ENCODE measurements at regions not wholly inside any gene's neighbourhood (a gene's known extent, or its start where the extent isn't known, plus 50 kb on each side); places are given as distances from the start of the nearest gene placed in this dataset.

DNA sequence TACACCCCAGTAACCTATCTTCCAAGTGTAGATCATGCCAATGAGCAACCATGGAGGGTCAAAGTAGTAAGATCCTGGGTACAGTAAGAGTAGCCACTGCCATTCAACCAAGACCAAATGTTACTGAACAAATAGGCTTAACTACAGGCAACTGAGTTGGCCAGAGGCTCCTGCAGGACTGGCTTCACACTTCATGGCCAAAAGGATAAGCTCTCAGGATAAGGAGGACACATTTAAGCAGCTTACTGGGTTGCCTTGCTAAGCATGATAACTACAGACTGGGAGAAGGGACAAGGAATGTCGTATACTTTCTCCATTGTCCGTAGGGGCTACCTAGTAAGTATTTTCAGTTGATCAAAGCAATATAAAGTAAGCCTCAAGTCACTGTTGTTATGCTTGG, 174.7 kb downstream of the INO80D start:
- TF ChIP-seq POLR2A (IDR thresholded peaks at IDR 0.05) = no peak
- TF ChIP-seq, protein P1, sequence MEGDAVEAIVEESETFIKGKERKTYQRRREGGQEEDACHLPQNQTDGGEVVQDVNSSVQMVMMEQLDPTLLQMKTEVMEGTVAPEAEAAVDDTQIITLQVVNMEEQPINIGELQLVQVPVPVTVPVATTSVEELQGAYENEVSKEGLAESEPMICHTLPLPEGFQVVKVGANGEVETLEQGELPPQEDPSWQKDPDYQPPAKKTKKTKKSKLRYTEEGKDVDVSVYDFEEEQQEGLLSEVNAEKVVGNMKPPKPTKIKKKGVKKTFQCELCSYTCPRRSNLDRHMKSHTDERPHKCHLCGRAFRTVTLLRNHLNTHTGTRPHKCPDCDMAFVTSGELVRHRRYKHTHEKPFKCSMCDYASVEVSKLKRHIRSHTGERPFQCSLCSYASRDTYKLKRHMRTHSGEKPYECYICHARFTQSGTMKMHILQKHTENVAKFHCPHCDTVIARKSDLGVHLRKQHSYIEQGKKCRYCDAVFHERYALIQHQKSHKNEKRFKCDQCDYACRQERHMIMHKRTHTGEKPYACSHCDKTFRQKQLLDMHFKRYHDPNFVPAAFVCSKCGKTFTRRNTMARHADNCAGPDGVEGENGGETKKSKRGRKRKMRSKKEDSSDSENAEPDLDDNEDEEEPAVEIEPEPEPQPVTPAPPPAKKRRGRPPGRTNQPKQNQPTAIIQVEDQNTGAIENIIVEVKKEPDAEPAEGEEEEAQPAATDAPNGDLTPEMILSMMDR (IDR thresholded peaks at IDR 0.05) = no peak
